Small intestine (tissue), 7 donors: ENCODE measurements at regions not wholly inside any gene's neighbourhood (a gene's known extent, or its start where the extent isn't known, plus 50 kb on each side); places are given as distances from the start of the nearest gene placed in this dataset.

ENCODE experiments used
- DNase-seq, 2 donors: peaks; one replicate each; pipeline versions ENCODE4 v3.0.0 to v3.0.0-alpha.2; 2013
- FAIRE-seq: peaks from 2 replicates; lab custom pipeline; 2012; peaks lifted over from hg19 to GRCh38; lab: Jason Lieb, UNC
- H3K27ac ChIP-seq, 3 donors: one replicate each; pipeline ENCODE4 v1.5.1; 2013; ENCODE audit warnings: low read length in 2 of 3, mild to moderate bottlenecking in 2 of 3, control low read depth in 1 of 3, inconsistent platforms in 1 of 3, low read depth in 1 of 3, moderate library complexity in 1 of 3
- H3K27me3 ChIP-seq, 3 donors: one replicate each; pipeline ENCODE4 v1.6.1; 2013; ENCODE audit warnings: low read length in 3 of 3, inconsistent platforms in 1 of 3; ENCODE audit not compliant: control insufficient read depth in 3 of 3, insufficient read depth in 3 of 3
- H3K36me3 ChIP-seq, 3 donors: one replicate each; pipeline ENCODE4 v1.6.1; 2013; ENCODE audit warnings: low read length in 3 of 3, inconsistent platforms in 1 of 3, low read depth in 1 of 3, mild to moderate bottlenecking in 1 of 3, moderate library complexity in 1 of 3; ENCODE audit not compliant: control insufficient read depth in 3 of 3, insufficient read depth in 2 of 3
- H3K4me1 ChIP-seq, 3 donors: one replicate each; pipeline ENCODE4 v1.6.1; 2013; ENCODE audit warnings: low read length in 2 of 3, inconsistent platforms in 1 of 3, low read depth in 1 of 3, mild to moderate bottlenecking in 1 of 3, moderate library complexity in 1 of 3; ENCODE audit not compliant: control insufficient read depth in 3 of 3, insufficient read depth in 2 of 3
- H3K4me3 ChIP-seq, 3 donors: one replicate each; pipeline ENCODE4 v1.5.1; 2013; ENCODE audit warnings: low read length in 3 of 3, control low read depth in 1 of 3, inconsistent platforms in 1 of 3, low read depth in 1 of 3, mild to moderate bottlenecking in 1 of 3, moderate library complexity in 1 of 3
- H3K9me3 ChIP-seq, 2 donors: one replicate each; pipeline ENCODE4 v1.6.1; 2013; ENCODE audit warnings: low read depth in 1 of 2, low read length in 1 of 2; ENCODE audit not compliant: control insufficient read depth in 2 of 2, insufficient read depth in 1 of 2
- WGBS, 3 donors: extraction: QIAGEN DNeasy Blood & Tissue Kit; methylation state at CpG; one replicate each; pipeline ENCODE4 v1.1.7; 2013; 5-methylcytosine and 5-hydroxymethylcytosine counted together
- donor health status: healthy with polysubstance abuse.
- donor health status: control.
- donor health status: control.
- donor health status: Bipolar disorder and iron deficiency.
- donor health status: healthy.

GRCh38 chr9:113769412-113769811 lies 106.7 kb upstream of the ZNF618 start:
- DNase-seq: no peak
- Histone ChIP-seq H3K4me1 (no peaks in the 10 kb centered on the region), H3K27me3 (no peaks in the 10 kb centered on the region), H3K27ac (no peak overlapping the region), H3K9me3 (no peaks in the 10 kb centered on the region), H3K4me3 (no peak overlapping the region), H3K36me3 (no peaks in the 10 kb centered on the region)
- no peak for FAIRE-seq
- 30 to 70% (median 55%) methylated on average over 1 of the region's 1 CpG for WGBS, 3 donors

- no peak for DNase-seq
- no peaks in the 10 kb centered on the region for H3K27me3 ChIP-seq
- peaks cover 0 to 6% of the 10 kb centered on the region in 2 donors for H3K9me3 ChIP-seq
- FAIRE-seq: no peak
- 66 to 82% (median 80%) methylated on average over 5 of the region's 5 CpGs for WGBS, 3 donors
- no peaks in the 10 kb centered on the region for H3K36me3 ChIP-seq
- no peak overlapping the region for H3K4me3 ChIP-seq
- H3K4me1 ChIP-seq: no peaks in the 10 kb centered on the region
- H3K27ac ChIP-seq: no peak overlapping the region
These were observed 105.7 kb upstream of the ZNF618 start for GRCh38 chr9:113770396-113770795.

- FAIRE-seq (no peak), DNase-seq (no peak)
- Histone ChIP-seq H3K27me3 (no peaks in the 10 kb centered on the region), H3K9me3 (peaks cover 0 to 6% of the 10 kb centered on the region in 2 donors), H3K4me1 (no peaks in the 10 kb centered on the region), H3K27ac (no peak overlapping the region), H3K4me3 (no peak overlapping the region), H3K36me3 (no peaks in the 10 kb centered on the region)
- 60 to 75% (median 67%) methylated on average over 4 of the region's 4 CpGs for WGBS, 3 donors
These were observed 104.9 kb upstream of the ZNF618 start for GRCh38 chr9:113771199-113771598.

- Histone ChIP-seq H3K27me3 (no peaks in the 10 kb centered on the region), H3K9me3 (peaks cover 0 to 6% of the 10 kb centered on the region in 2 donors), H3K36me3 (no peaks in the 10 kb centered on the region), H3K4me3 (no peak overlapping the region), H3K27ac (no peak overlapping the region), H3K4me1 (no peaks in the 10 kb centered on the region)
- FAIRE-seq (no peak), DNase-seq (no peak)
- WGBS, 3 donors: 59 to 63% (median 62%) methylated on average over 6 of the region's 6 CpGs
These were observed 103.8 kb upstream of the ZNF618 start for GRCh38 chr9:113772121-113772810.

GRCh38 chr9:113774963-113775362 lies 101.1 kb upstream of the ZNF618 start:
- Histone ChIP-seq H3K27ac (no peak overlapping the region), H3K36me3 (no peaks in the 10 kb centered on the region), H3K27me3 (no peaks in the 10 kb centered on the region), H3K4me3 (no peak overlapping the region), H3K9me3 (peaks cover 0 to 6% of the 10 kb centered on the region in 2 donors), H3K4me1 (no peaks in the 10 kb centered on the region)
- DNase-seq (no peak), FAIRE-seq (no peak)
- WGBS, 3 donors: 71 to 84% (median 71%) methylated on average over 1 of the region's 1 CpG

GRCh38 chr9:113775749-113776148 lies 100.4 kb upstream of the ZNF618 start:
- no peak for FAIRE-seq
- WGBS, 3 donors: 43 to 56% (median 48%) methylated on average over 3 of the region's 3 CpGs
- no peak overlapping the region for H3K4me3 ChIP-seq

GRCh38 chr9:113776194-113776593 lies 99.9 kb upstream of the ZNF618 start:
- no peak for FAIRE-seq
- Histone ChIP-seq H3K4me1 (no peaks in the 10 kb centered on the region), H3K36me3 (no peaks in the 10 kb centered on the region), H3K9me3 (peaks cover 0 to 6% of the 10 kb centered on the region in 2 donors), H3K27me3 (no peaks in the 10 kb centered on the region), H3K27ac (no peak overlapping the region), H3K4me3 (no peak overlapping the region)
- DNase-seq: no peak
- WGBS, 3 donors: 32 to 42% (median 36%) methylated on average over 3 of the region's 3 CpGs

More at GRCh38 chr9:113775749-113776148, 100.4 kb upstream of the ZNF618 start:
- no peaks in the 10 kb centered on the region for H3K27me3 ChIP-seq
- DNase-seq: no peak
- no peaks in the 10 kb centered on the region for H3K4me1 ChIP-seq
- H3K27ac ChIP-seq: no peak overlapping the region
- H3K36me3 ChIP-seq: no peaks in the 10 kb centered on the region
- H3K9me3 ChIP-seq: peaks cover 0 to 6% of the 10 kb centered on the region in 2 donors

GRCh38 chr9:113781381-113781780 lies 94.7 kb upstream of the ZNF618 start:
- FAIRE-seq (no peak), DNase-seq (no peak)
- no peaks in the 10 kb centered on the region for H3K36me3 ChIP-seq
- no peaks in the 10 kb centered on the region for H3K27me3 ChIP-seq
- H3K4me1 ChIP-seq: no peaks in the 10 kb centered on the region
- H3K27ac ChIP-seq: no peak overlapping the region
- 81 to 100% (median 86%) methylated on average over 2 of the region's 2 CpGs for WGBS, 3 donors
- no peak overlapping the region for H3K4me3 ChIP-seq
- no peaks in the 10 kb centered on the region for H3K9me3 ChIP-seq

- Histone ChIP-seq H3K4me1 (no peaks in the 10 kb centered on the region), H3K27ac (no peak overlapping the region), H3K9me3 (no peaks in the 10 kb centered on the region), H3K36me3 (no peaks in the 10 kb centered on the region), H3K27me3 (no peaks in the 10 kb centered on the region), H3K4me3 (no peak overlapping the region)
- whole genome bisulfite sequencing, 3 donors: 74 to 82% (median 80%) methylated on average over 7 of the region's 7 CpGs
- no peak for FAIRE-seq
- DNase-seq: no peak
These were observed 94.2 kb upstream of the ZNF618 start for GRCh38 chr9:113781896-113782295.
